Pancreas (tissue), 10 donors: ENCODE measurements at regions not wholly inside any gene's neighbourhood (a gene's known extent, or its start where the extent isn't known, plus 50 kb on each side); places are given as distances from the start of the nearest gene placed in this dataset.

Source experiments
- ATAC-seq, 4 donors: fragments of 200-7000 bp; cut with Tn5 transposase; one replicate each; pipeline versions ENCODE4 v1.8.0 to v1.9.1; 2020; ENCODE audit warnings: mild to moderate bottlenecking in 4 of 4, moderate library complexity in 4 of 4
- DNase-seq, 6 donors: peaks; one replicate each; pipeline ENCODE4 v3.0.0-alpha.2; 2020
- FAIRE-seq: peaks from 2 replicates; lab custom pipeline; 2012; peaks lifted over from hg19 to GRCh38; lab: Jason Lieb, UNC
- H3K27ac ChIP-seq, 4 donors: fragments of 200-600 bp; sonication (generic); 1 replicate in 3 of 4; 2 replicates in 1 of 4; pipeline versions ENCODE4 v1.5.0 to v1.8.0; 2020
- H3K27me3 ChIP-seq, 4 donors: fragments of 200-600 bp; one replicate each; pipeline ENCODE4 v1.8.0; 2021
- H3K36me3 ChIP-seq, 3 donors: fragments of 200-600 bp; sonication (generic) in 1 of 3; one replicate each; pipeline versions ENCODE4 v1.5.0 to v1.8.0; 2020 to 2021
- H3K4me1 ChIP-seq, 3 donors: fragments of 200-600 bp; one replicate each; pipeline ENCODE4 v1.8.0; 2021
- H3K4me3 ChIP-seq, 4 donors: fragments of 200-600 bp; sonication (generic) in 2 of 4; one replicate each; pipeline versions ENCODE4 v1.5.0 to v1.8.0; 2020 to 2021
- H3K9me3 ChIP-seq, 4 donors: fragments of 200-600 bp; one replicate each; pipeline ENCODE4 v1.8.0; 2021
- CTCF ChIP-seq, 4 donors: fragments of 200-600 bp; sonication (generic) in 3 of 4; IDR thresholded peaks; one replicate each; pipeline versions ENCODE4 v1.5.0 to v1.8.0; 2021; ENCODE audit warnings: antibody characterized with exemption in 4 of 4
- WGBS, 2 donors: extraction: QIAGEN DNeasy Blood & Tissue Kit; methylation state at CpG; one replicate each; pipeline ENCODE4 v1.1.7; 2013; 5-methylcytosine and 5-hydroxymethylcytosine counted together
- intact Hi-C, 3 donors: fragments of 100-400 bp; cut with DNase I; formaldehyde crosslinking; loops; one replicate each; pipeline versions ENCODE4 v1.11.1 to v1.14.2; 2022
- donor health status: healthy with polysubstance abuse.
- donor health status: DM: no; HTN: no; CAD: no; lungs with moderate emphysema.
- donor health status: DM: no; HTN: no; CAD: no.
- donor health status: control.
- donor health status: control.
- donor health status: Bipolar disorder and iron deficiency.
- donor health status: DM: yes; HTN: yes; CAD: no.
- donor health status: DM: no; HTN: no; CAD: no.
- donor health status: DM: no; HTN: no; CAD: no.
- donor health status: DM: yes; HTN: yes; CAD: no.

GRCh38 chr13:103349211-103349980 lies 283.2 kb upstream of the SLC10A2 start:
- TF ChIP-seq CTCF (IDR thresholded peaks at IDR 0.05), result no peak
- FAIRE-seq (no peak), ATAC-seq (no peak), DNase-seq (no peak)
- no peaks in the 10 kb centered on the region for H3K9me3 ChIP-seq
- intact Hi-C loops, result no loop called here
- no peaks in the 10 kb centered on the region for H3K36me3 ChIP-seq
- 19 to 27% methylated on average over 6 of the region's 6 CpGs for WGBS, 2 donors
- no peak overlapping the region for H3K4me3 ChIP-seq
- no peaks in the 10 kb centered on the region for H3K27me3 ChIP-seq
- H3K27ac ChIP-seq, result no peak overlapping the region
- no peaks in the 10 kb centered on the region for H3K4me1 ChIP-seq

- H3K4me3 ChIP-seq, result no peak overlapping the region
- FAIRE-seq, result no peak
- ATAC-seq, result no peak
- no peak overlapping the region for H3K27ac ChIP-seq
- no peaks in the 10 kb centered on the region for H3K27me3 ChIP-seq
- no peak for DNase-seq
- WGBS, 2 donors, result 42 to 45% methylated on average over 3 of the region's 3 CpGs
- TF ChIP-seq CTCF (IDR thresholded peaks at IDR 0.05), result no peak
- intact Hi-C loops, result no loop called here
- no peaks in the 10 kb centered on the region for H3K9me3 ChIP-seq
- H3K36me3 ChIP-seq, result no peaks in the 10 kb centered on the region
- no peaks in the 10 kb centered on the region for H3K4me1 ChIP-seq
These were observed 269.0 kb upstream of the SLC10A2 start for GRCh38 chr13:103335241-103335640.

GRCh38 chr13:103331924-103332323 lies 265.7 kb upstream of the SLC10A2 start:
- Histone ChIP-seq H3K27ac (no peak overlapping the region), H3K4me3 (no peak overlapping the region), H3K4me1 (no peaks in the 10 kb centered on the region), H3K27me3 (no peaks in the 10 kb centered on the region), H3K9me3 (no peaks in the 10 kb centered on the region), H3K36me3 (no peaks in the 10 kb centered on the region)
- FAIRE-seq, result no peak
- ATAC-seq, result no peak
- DNase-seq, result no peak
- 65 to 80% methylated on average over 4 of the region's 4 CpGs for WGBS, 2 donors
- intact Hi-C loops, result no loop called here
- TF ChIP-seq CTCF (IDR thresholded peaks at IDR 0.05), result no peak

- no peak for FAIRE-seq
- no peak for TF ChIP-seq CTCF (IDR thresholded peaks at IDR 0.05)
- no peaks in the 10 kb centered on the region for H3K36me3 ChIP-seq
- intact Hi-C loops, result no loop called here
- no peak for ATAC-seq
- H3K4me3 ChIP-seq, result no peak overlapping the region
- H3K27me3 ChIP-seq, result no peaks in the 10 kb centered on the region
- WGBS, 2 donors, result 40 to 58% methylated on average over 1 of the region's 1 CpG
- no peaks in the 10 kb centered on the region for H3K4me1 ChIP-seq
- DNase-seq, result no peak
- no peak overlapping the region for H3K27ac ChIP-seq
- H3K9me3 ChIP-seq, result no peaks in the 10 kb centered on the region
These were observed 262.7 kb upstream of the SLC10A2 start for GRCh38 chr13:103328899-103329298.

GRCh38 chr13:103326326-103326725 lies 260.1 kb upstream of the SLC10A2 start:
- no peak for DNase-seq
- H3K36me3 ChIP-seq, result no peaks in the 10 kb centered on the region
- H3K27me3 ChIP-seq, result no peaks in the 10 kb centered on the region
- no peak overlapping the region for H3K4me3 ChIP-seq
- H3K9me3 ChIP-seq, result no peaks in the 10 kb centered on the region
- no peak for ATAC-seq
- no peak for FAIRE-seq
- H3K4me1 ChIP-seq, result no peaks in the 10 kb centered on the region
- no peak for TF ChIP-seq CTCF (IDR thresholded peaks at IDR 0.05)
- intact Hi-C loops, result no loop called here
- H3K27ac ChIP-seq, result no peak overlapping the region
- 68 to 70% methylated on average over 2 of the region's 2 CpGs for WGBS, 2 donors
